Breast epithelium (tissue), 3 donors: ENCODE measurements at regions not wholly inside any gene's neighbourhood (a gene's known extent, or its start where the extent isn't known, plus 50 kb on each side); places are given as distances from the start of the nearest gene placed in this dataset.

ENCODE experiments used
- CTCF ChIP-seq, 3 donors: fragments of 450-650 bp; IDR thresholded peaks; one replicate each; pipeline ENCODE4 v1.5.1; 2016 to 2017; ENCODE audit warnings: antibody characterized with exemption in 3 of 3, mild to moderate bottlenecking in 3 of 3, moderate library complexity in 3 of 3
- POLR2AphosphoS5 ChIP-seq, 3 donors: sonication (generic); formaldehyde crosslinking; IDR thresholded peaks; one replicate each; pipeline ENCODE4 v1.6.1; 2017; ENCODE audit warnings: antibody characterized with exemption in 3 of 3

- TF ChIP-seq CTCF (IDR thresholded peaks at IDR 0.05): no peak
- no peak for TF ChIP-seq POLR2AphosphoS5 (IDR thresholded peaks at IDR 0.05)
Observed at GRCh38 chr10:71038091-71038633, 149.8 kb upstream of the PCBD1 start.
